Gastroesophageal sphincter (tissue), 3 donors: ENCODE measurements at regions not wholly inside any gene's neighbourhood (a gene's known extent, or its start where the extent isn't known, plus 50 kb on each side); places are given as distances from the start of the nearest gene placed in this dataset.

ENCODE experiments used
- CTCF ChIP-seq, 4 experiments: fragments of 200-600 bp in 2 of 4; fragments of 450-650 bp in 2 of 4; sonication (generic) in 1 of 4; IDR thresholded peaks; one replicate each; pipeline ENCODE4 v1.5.1; 2017 to 2019; ENCODE audit warnings: antibody characterized with exemption in 4 of 4, mild to moderate bottlenecking in 2 of 4, moderate library complexity in 2 of 4
- EP300 ChIP-seq: sonication (generic); formaldehyde crosslinking; IDR thresholded peaks from one replicate; pipeline ENCODE4 v1.6.1; 2017; ENCODE audit warnings: antibody characterized with exemption, mild to moderate bottlenecking
- POLR2A ChIP-seq, 2 donors: fragments of 450-650 bp; IDR thresholded peaks; one replicate each; pipeline ENCODE4 v1.6.1; 2017; ENCODE audit warnings: antibody characterized with exemption in 2 of 2, mild to moderate bottlenecking in 2 of 2, moderate library complexity in 1 of 2
- POLR2AphosphoS5 ChIP-seq: sonication (generic); formaldehyde crosslinking; IDR thresholded peaks from one replicate; pipeline ENCODE4 v1.6.1; 2017; ENCODE audit warnings: antibody characterized with exemption

- no peak for TF ChIP-seq CTCF (IDR thresholded peaks at IDR 0.05)
- TF ChIP-seq POLR2AphosphoS5 = no peak
- no peak for TF ChIP-seq POLR2A (IDR thresholded peaks at IDR 0.05)
- TF ChIP-seq EP300 = no peak
Measured at GRCh38 chr12:76173756-76174155, 89.3 kb upstream of the NAP1L1 start.
